ENCODE measurements at regions not wholly inside any gene's neighbourhood (a gene's known extent, or its start where the extent isn't known, plus 50 kb on each side); places are given as distances from the start of the nearest gene placed in this dataset.
"Not testable (repeated sequence)": the region's sequence is repeated elsewhere in the genome, so short reads cannot be mapped to it uniquely, and the experiment has no call there.

DNA sequence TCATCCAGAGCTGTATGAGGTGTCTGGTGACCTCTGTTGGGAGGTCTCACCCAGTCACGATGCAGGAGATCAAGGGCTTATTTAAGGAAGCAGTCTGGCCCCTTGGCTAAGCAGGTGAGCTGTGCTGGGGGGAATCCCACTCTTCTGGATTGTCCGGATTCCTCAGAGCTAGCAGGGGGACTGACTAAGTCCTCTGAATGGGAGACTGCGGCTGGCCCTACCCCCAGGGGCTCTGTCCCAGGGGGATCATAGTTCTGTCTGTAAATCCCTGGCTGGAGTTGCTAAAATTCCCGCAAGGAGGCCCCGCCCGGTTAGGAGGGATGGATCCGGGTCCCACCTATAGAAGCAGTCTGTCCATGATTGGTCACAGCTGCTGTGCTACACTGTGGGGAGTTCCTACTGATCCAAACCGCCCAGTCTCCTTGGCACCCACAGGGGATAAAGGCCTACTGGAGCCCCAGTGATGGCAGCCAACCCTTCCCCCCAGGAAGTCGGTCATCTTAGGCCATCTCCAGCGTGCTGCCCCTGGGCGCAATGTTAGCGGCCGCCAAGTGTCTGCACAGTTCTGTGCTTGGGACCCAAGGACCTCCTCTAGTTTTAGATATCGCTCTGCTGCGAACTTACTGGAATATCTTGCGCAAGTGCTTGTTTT lies 118.2 kb upstream of the KLF8 start:
- no peak overlapping the region for H3K4me3 ChIP-seq (ENCODE audit: low read depth, poor library complexity, severe bottlenecking)
- no peak for DNase-seq (ENCODE audit: low spot score in 2 of 2)
- TF ChIP-seq, protein P1, sequence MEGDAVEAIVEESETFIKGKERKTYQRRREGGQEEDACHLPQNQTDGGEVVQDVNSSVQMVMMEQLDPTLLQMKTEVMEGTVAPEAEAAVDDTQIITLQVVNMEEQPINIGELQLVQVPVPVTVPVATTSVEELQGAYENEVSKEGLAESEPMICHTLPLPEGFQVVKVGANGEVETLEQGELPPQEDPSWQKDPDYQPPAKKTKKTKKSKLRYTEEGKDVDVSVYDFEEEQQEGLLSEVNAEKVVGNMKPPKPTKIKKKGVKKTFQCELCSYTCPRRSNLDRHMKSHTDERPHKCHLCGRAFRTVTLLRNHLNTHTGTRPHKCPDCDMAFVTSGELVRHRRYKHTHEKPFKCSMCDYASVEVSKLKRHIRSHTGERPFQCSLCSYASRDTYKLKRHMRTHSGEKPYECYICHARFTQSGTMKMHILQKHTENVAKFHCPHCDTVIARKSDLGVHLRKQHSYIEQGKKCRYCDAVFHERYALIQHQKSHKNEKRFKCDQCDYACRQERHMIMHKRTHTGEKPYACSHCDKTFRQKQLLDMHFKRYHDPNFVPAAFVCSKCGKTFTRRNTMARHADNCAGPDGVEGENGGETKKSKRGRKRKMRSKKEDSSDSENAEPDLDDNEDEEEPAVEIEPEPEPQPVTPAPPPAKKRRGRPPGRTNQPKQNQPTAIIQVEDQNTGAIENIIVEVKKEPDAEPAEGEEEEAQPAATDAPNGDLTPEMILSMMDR (IDR thresholded peaks at IDR 0.05) = no peak
- no peak for TF ChIP-seq POLR2A (IDR thresholded peaks at IDR 0.05)
- 76 to 81% methylated on average over 14 to 16 of the region's 16 CpGs for WGBS, 2 donors
- intact Hi-C loops (cut with DNase I; ENCODE audit: low total_unique reads) = no loop called here

DNA sequence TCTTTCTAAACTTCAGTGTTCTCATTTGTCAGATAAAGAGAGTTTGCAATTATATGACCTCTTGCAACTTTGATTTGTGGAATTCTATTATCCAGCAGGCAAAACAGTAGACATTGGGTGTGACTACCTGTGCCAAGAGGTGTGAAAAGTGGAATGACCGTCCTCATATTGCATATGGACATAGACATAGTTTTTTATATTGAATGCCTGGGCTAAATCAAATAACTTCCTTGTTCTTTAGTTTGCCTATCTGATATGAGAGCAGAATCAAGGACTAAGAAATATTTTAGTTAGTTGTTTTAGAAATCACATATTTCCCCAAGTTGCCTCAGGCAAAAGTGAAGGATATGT lies 117.7 kb upstream of the KLF8 start:
- H3K4me3 ChIP-seq (ENCODE audit: low read depth, poor library complexity, severe bottlenecking) = no peak overlapping the region
- DNase-seq (ENCODE audit: low spot score in 2 of 2) = no peak
- no peak for TF ChIP-seq POLR2A (IDR thresholded peaks at IDR 0.05)
- TF ChIP-seq, protein P1 (IDR thresholded peaks at IDR 0.05) = no peak
- WGBS, 2 donors = 75 to 92% methylated on average over 1 of the region's 1 CpG
- intact Hi-C loops (cut with DNase I; ENCODE audit: low total_unique reads) = no loop called here

DNA sequence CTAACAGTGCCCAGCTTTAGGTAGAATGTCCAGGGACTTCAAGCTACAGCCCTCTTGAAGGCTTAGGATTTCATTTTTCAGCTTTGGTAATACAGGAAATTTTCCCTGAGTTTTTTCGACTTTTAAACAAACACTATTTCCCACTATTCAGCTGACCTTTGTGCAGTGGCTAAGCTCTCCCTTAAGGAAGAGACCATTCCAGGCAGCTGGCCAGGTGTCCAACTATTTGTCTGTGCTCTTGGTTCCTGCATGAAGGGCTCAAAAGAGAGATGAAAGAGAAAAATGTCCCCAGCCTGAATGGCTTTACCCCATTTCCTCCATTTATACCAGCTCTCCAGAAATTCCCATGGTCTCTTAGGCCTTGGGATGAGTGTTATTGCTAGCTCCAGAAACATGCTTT lies 111.9 kb upstream of the KLF8 start:
- intact Hi-C loops (cut with DNase I; ENCODE audit: low total_unique reads) = no loop called here
- no peak for DNase-seq (ENCODE audit: low spot score in 2 of 2)
- TF ChIP-seq POLR2A (IDR thresholded peaks at IDR 0.05) = no peak
- TF ChIP-seq, protein P1 (IDR thresholded peaks at IDR 0.05) = no peak
- H3K4me3 ChIP-seq (ENCODE audit: low read depth, poor library complexity, severe bottlenecking) = no peak overlapping the region
- WGBS, 2 donors = 67 to 76% methylated on average over 1 of the region's 1 CpG

DNA sequence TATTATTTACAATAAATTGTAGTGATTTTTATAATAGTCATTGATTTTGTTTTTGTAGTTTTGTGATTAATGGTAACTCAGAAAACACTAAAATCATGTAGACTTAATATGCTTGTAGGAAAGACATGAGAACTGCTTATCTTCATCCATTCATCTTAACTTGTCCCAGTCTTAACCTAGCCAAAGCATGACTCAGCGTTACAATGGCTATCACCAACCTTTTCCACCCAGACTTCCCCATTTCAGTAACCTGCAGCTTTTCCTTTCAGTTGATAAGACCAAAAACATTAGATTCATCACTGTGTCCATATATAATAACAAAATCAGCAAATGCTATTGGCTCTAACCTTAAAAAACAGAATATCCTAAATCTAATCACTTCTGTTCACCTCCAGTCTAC lies 106.2 kb upstream of the KLF8 start:
- no peak for TF ChIP-seq POLR2A (IDR thresholded peaks at IDR 0.05)
- H3K4me3 ChIP-seq (ENCODE audit: low read depth, poor library complexity, severe bottlenecking) = no peak overlapping the region
- DNase-seq (ENCODE audit: low spot score in 2 of 2) = no peak
- 52 to 76% methylated on average over 1 of the region's 1 CpG for WGBS, 2 donors
- intact Hi-C loops (cut with DNase I; ENCODE audit: low total_unique reads) = no loop called here

DNA sequence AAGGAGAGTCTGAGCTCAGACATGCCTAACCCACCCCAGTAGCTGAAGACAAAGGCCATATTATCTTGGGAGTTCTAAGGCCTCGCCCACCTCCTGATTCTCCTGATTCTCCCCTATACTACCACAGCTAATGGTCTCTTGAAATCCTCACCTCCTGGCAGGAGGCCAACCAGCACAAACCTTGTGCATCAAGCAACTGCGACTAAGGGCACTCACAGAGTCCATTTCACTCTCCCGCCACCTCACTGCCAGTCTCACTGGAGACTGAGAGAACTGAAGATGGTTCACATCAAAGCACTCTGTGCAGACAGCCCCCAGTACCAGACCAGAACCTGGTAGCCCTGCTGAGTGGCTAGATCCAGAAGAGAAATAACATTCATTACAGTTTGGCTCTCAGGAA lies 102.1 kb upstream of the KLF8 start:
- no peak overlapping the region for H3K4me3 ChIP-seq (ENCODE audit: low read depth, poor library complexity, severe bottlenecking)
- intact Hi-C loops (cut with DNase I; ENCODE audit: low total_unique reads) = no loop called here

DNA sequence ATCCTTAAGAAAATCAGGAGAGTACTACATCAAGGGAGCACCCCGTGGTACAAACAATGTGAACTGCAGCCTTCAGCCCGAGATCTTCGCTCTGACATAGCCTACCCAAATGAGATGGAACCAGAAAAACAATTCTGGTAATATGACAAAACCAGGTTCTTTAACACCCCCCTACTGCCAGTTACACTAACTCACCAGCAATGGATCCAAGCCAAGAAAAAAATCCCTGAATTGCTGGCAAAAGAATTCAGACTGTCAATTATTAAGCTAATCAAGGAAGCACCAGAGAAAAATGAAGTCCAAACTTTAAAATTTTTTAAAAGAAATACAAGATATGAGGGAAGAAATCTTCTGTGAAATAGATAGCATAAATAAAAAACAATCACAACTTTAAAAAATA lies 101.7 kb upstream of the KLF8 start:
- 82 to 92% methylated on average over 3 of the region's 3 CpGs for WGBS, 2 donors

More for the DNA sequence above, 102.1 kb upstream of the KLF8 start:
- no peak for TF ChIP-seq POLR2A (IDR thresholded peaks at IDR 0.05)
- TF ChIP-seq, protein P1 (IDR thresholded peaks at IDR 0.05) = no peak
- WGBS, 2 donors = 75 to 94% methylated on average over 3 of the region's 3 CpGs
- DNase-seq (ENCODE audit: low spot score in 2 of 2) = no peak

DNA sequence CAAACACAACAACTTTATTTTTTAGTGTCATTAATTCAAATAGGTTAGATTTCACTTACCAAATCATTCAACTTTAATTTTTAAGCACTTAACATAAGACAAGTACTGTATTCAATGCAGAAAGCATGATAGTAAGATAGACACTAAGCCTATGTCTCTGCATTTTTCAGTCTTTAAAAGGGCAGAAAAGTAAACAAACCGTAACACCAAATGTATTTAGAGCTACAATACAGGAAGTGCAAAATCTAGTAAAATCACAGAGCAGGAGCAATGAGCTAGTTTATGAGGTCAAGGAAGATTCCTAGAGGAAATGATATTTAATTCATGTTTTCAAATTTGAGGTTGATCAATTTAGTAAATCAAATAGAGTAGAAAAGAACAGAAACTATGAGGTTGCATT lies 68.0 kb upstream of the KLF8 start:
- DNase-seq (ENCODE audit: low spot score in 2 of 2); H3K4me3 ChIP-seq (ENCODE audit: low read depth, poor library complexity, severe bottlenecking); intact Hi-C loops (cut with DNase I; ENCODE audit: low total_unique reads): not testable (repeated sequence)
- WGBS, 2 donors = 67% methylated on average over 1 of the region's 1 CpG; no CpG with 5 or more reads in 1 of the 2 donors

More for the DNA sequence above, 101.7 kb upstream of the KLF8 start:
- no peak for DNase-seq (ENCODE audit: low spot score in 2 of 2)
- TF ChIP-seq, protein P1 (IDR thresholded peaks at IDR 0.05) = no peak
- TF ChIP-seq POLR2A (IDR thresholded peaks at IDR 0.05) = no peak
- intact Hi-C loops (cut with DNase I; ENCODE audit: low total_unique reads) = no loop called here
- H3K4me3 ChIP-seq (ENCODE audit: low read depth, poor library complexity, severe bottlenecking) = no peak overlapping the region

Data from lower leg skin (tissue), 4 donors.